ENCODE measurements at regions not wholly inside any gene's neighbourhood (a gene's known extent, or its start where the extent isn't known, plus 50 kb on each side); places are given as distances from the start of the nearest gene placed in this dataset.
A peak's percentile ranks its signal among the peaks of the same experiment; 100 is the strongest.

GRCh38 chr13:88066847-88067246 is 395.7 kb downstream of the SLITRK5 start:
- DNase-seq: no peak
- Mint-ChIP-seq H3K36me3 (ENCODE audit: low read depth) (no peaks in the 10 kb centered on the region), H3K27ac (no peak overlapping the region), H3K4me3 (no peak overlapping the region), H3K4me1 (ENCODE audit: low read depth) (no peaks in the 10 kb centered on the region), H3K27me3 (ENCODE audit: low read depth) (no peaks in the 10 kb centered on the region), H3K9me3 (peaks cover 11% of the 10 kb centered on the region)
- intact Hi-C loops (cut with micrococcal nuclease): no loop called here
- CTCF ChIA-PET: interaction anchor here (0.7 kb wide), 1 partner anchor 10 kb away, joined by 3 read pairs; no protein-coding TSS in a partner anchor

- no peaks in the 10 kb centered on the region for H3K27me3 Mint-ChIP-seq (ENCODE audit: low read depth)
- H3K9me3 Mint-ChIP-seq: peaks cover 11% of the 10 kb centered on the region
- CTCF ChIA-PET: no interaction called here
- H3K27ac Mint-ChIP-seq: no peak overlapping the region
- no peak overlapping the region for H3K4me3 Mint-ChIP-seq
- H3K36me3 Mint-ChIP-seq (ENCODE audit: low read depth): no peaks in the 10 kb centered on the region
- H3K4me1 Mint-ChIP-seq (ENCODE audit: low read depth): no peaks in the 10 kb centered on the region
- no peak for DNase-seq
- intact Hi-C loops (cut with micrococcal nuclease): no loop called here
Measured at GRCh38 chr13:88068316-88068715, 397.1 kb downstream of the SLITRK5 start.

GRCh38 chr13:88068975-88069374 is 397.8 kb downstream of the SLITRK5 start:
- Mint-ChIP-seq H3K4me1 (ENCODE audit: low read depth) (no peaks in the 10 kb centered on the region), H3K36me3 (ENCODE audit: low read depth) (no peaks in the 10 kb centered on the region), H3K27me3 (ENCODE audit: low read depth) (no peaks in the 10 kb centered on the region), H3K4me3 (no peak overlapping the region), H3K27ac (no peak overlapping the region), H3K9me3 (peaks cover 11% of the 10 kb centered on the region)
- peak; percentile 4 for DNase-seq
- CTCF ChIA-PET: no interaction called here
- intact Hi-C loops (cut with micrococcal nuclease): no loop called here

- no peak overlapping the region for H3K27ac Mint-ChIP-seq
- CTCF ChIA-PET: no interaction called here
- no peak for DNase-seq
- H3K9me3 Mint-ChIP-seq: peaks cover 7% of the 10 kb centered on the region
- H3K36me3 Mint-ChIP-seq (ENCODE audit: low read depth): no peaks in the 10 kb centered on the region
- H3K4me1 Mint-ChIP-seq (ENCODE audit: low read depth): no peaks in the 10 kb centered on the region
- no peaks in the 10 kb centered on the region for H3K27me3 Mint-ChIP-seq (ENCODE audit: low read depth)
- no peak overlapping the region for H3K4me3 Mint-ChIP-seq
- intact Hi-C loops (cut with micrococcal nuclease): no loop called here
Measured at GRCh38 chr13:88071371-88071770, 400.2 kb downstream of the SLITRK5 start.

GRCh38 chr13:88074794-88075510 is 403.8 kb downstream of the SLITRK5 start:
- H3K27me3 Mint-ChIP-seq (ENCODE audit: low read depth): no peaks in the 10 kb centered on the region
- DNase-seq: no peak
- H3K9me3 Mint-ChIP-seq: peaks cover 1% of the 10 kb centered on the region
- no peaks in the 10 kb centered on the region for H3K36me3 Mint-ChIP-seq (ENCODE audit: low read depth)
- H3K4me1 Mint-ChIP-seq (ENCODE audit: low read depth): no peaks in the 10 kb centered on the region
- intact Hi-C loops (cut with micrococcal nuclease): no loop called here
- H3K4me3 Mint-ChIP-seq: no peak overlapping the region
- no peak overlapping the region for H3K27ac Mint-ChIP-seq
- CTCF ChIA-PET: no interaction called here

GRCh38 chr13:88085036-88085435 is 413.9 kb downstream of the SLITRK5 start:
- H3K27me3 Mint-ChIP-seq (ENCODE audit: low read depth): no peaks in the 10 kb centered on the region
- H3K4me1 Mint-ChIP-seq (ENCODE audit: low read depth): no peaks in the 10 kb centered on the region
- H3K27ac Mint-ChIP-seq: no peak overlapping the region
- CTCF ChIA-PET: no interaction called here
- peaks cover 5% of the 10 kb centered on the region for H3K9me3 Mint-ChIP-seq
- DNase-seq: no peak
- intact Hi-C loops (cut with micrococcal nuclease): no loop called here
- H3K36me3 Mint-ChIP-seq (ENCODE audit: low read depth): no peaks in the 10 kb centered on the region
- no peak overlapping the region for H3K4me3 Mint-ChIP-seq

- no peak for DNase-seq
- no peak overlapping the region for H3K4me3 Mint-ChIP-seq
- H3K4me1 Mint-ChIP-seq (ENCODE audit: low read depth): no peaks in the 10 kb centered on the region
- no peak overlapping the region for H3K27ac Mint-ChIP-seq
- no peaks in the 10 kb centered on the region for H3K36me3 Mint-ChIP-seq (ENCODE audit: low read depth)
- intact Hi-C loops (cut with micrococcal nuclease): no loop called here
- CTCF ChIA-PET: no interaction called here
- H3K9me3 Mint-ChIP-seq: peaks cover 11% of the 10 kb centered on the region
- H3K27me3 Mint-ChIP-seq (ENCODE audit: low read depth): no peaks in the 10 kb centered on the region
Measured at GRCh38 chr13:88086577-88086976, 415.4 kb downstream of the SLITRK5 start.

GRCh38 chr13:88097541-88097940 is 426.4 kb downstream of the SLITRK5 start:
- Mint-ChIP-seq H3K4me1 (ENCODE audit: low read depth) (no peaks in the 10 kb centered on the region), H3K27me3 (ENCODE audit: low read depth) (no peaks in the 10 kb centered on the region), H3K9me3 (peaks cover 10% of the 10 kb centered on the region), H3K4me3 (no peak overlapping the region), H3K36me3 (ENCODE audit: low read depth) (no peaks in the 10 kb centered on the region), H3K27ac (no peak overlapping the region)
- intact Hi-C loops (cut with micrococcal nuclease): no loop called here
- CTCF ChIA-PET: no interaction called here
- no peak for DNase-seq

GRCh38 chr13:88103824-88104223 is 432.7 kb downstream of the SLITRK5 start:
- DNase-seq: no peak
- Mint-ChIP-seq H3K4me3 (no peak overlapping the region), H3K4me1 (ENCODE audit: low read depth) (no peaks in the 10 kb centered on the region), H3K36me3 (ENCODE audit: low read depth) (no peaks in the 10 kb centered on the region), H3K9me3 (peaks cover 15% of the 10 kb centered on the region), H3K27me3 (ENCODE audit: low read depth) (no peaks in the 10 kb centered on the region), H3K27ac (no peak overlapping the region)
- CTCF ChIA-PET: no interaction called here
- intact Hi-C loops (cut with micrococcal nuclease): no loop called here

- DNase-seq: no peak
Measured at GRCh38 chr13:88104576-88104975, 433.4 kb downstream of the SLITRK5 start.

GRCh38 chr13:88107570-88107969 is 436.4 kb downstream of the SLITRK5 start:
- H3K27ac Mint-ChIP-seq: no peak overlapping the region
- no peak for DNase-seq
- H3K4me3 Mint-ChIP-seq: no peak overlapping the region

More at GRCh38 chr13:88104576-88104975, 433.4 kb downstream of the SLITRK5 start:
- Mint-ChIP-seq H3K9me3 (peaks cover 15% of the 10 kb centered on the region), H3K27ac (no peak overlapping the region), H3K4me1 (ENCODE audit: low read depth) (no peaks in the 10 kb centered on the region), H3K36me3 (ENCODE audit: low read depth) (no peaks in the 10 kb centered on the region), H3K4me3 (no peak overlapping the region), H3K27me3 (ENCODE audit: low read depth) (no peaks in the 10 kb centered on the region)
- CTCF ChIA-PET: no interaction called here
- intact Hi-C loops (cut with micrococcal nuclease): no loop called here

GRCh38 chr13:88112526-88112925 is 441.4 kb downstream of the SLITRK5 start:
- CTCF ChIA-PET: no interaction called here
- Mint-ChIP-seq H3K36me3 (ENCODE audit: low read depth) (no peaks in the 10 kb centered on the region), H3K4me1 (ENCODE audit: low read depth) (no peaks in the 10 kb centered on the region), H3K27me3 (ENCODE audit: low read depth) (no peaks in the 10 kb centered on the region), H3K4me3 (no peak overlapping the region), H3K27ac (peak overlapping the region; percentile 18), H3K9me3 (peaks cover 5% of the 10 kb centered on the region)
- intact Hi-C loops (cut with micrococcal nuclease): no loop called here
- DNase-seq: no peak

More at GRCh38 chr13:88107570-88107969, 436.4 kb downstream of the SLITRK5 start:
- H3K9me3 Mint-ChIP-seq: peaks cover 8% of the 10 kb centered on the region
- no peaks in the 10 kb centered on the region for H3K27me3 Mint-ChIP-seq (ENCODE audit: low read depth)
- no peaks in the 10 kb centered on the region for H3K36me3 Mint-ChIP-seq (ENCODE audit: low read depth)
- intact Hi-C loops (cut with micrococcal nuclease): no loop called here
- CTCF ChIA-PET: no interaction called here
- H3K4me1 Mint-ChIP-seq (ENCODE audit: low read depth): no peaks in the 10 kb centered on the region

GRCh38 chr13:88115976-88116375 is 444.8 kb downstream of the SLITRK5 start:
- H3K4me1 Mint-ChIP-seq (ENCODE audit: low read depth): no peaks in the 10 kb centered on the region
- intact Hi-C loops (cut with micrococcal nuclease): no loop called here
- CTCF ChIA-PET: no interaction called here
- H3K27ac Mint-ChIP-seq: no peak overlapping the region
- H3K36me3 Mint-ChIP-seq (ENCODE audit: low read depth): no peaks in the 10 kb centered on the region
- H3K9me3 Mint-ChIP-seq: peaks cover 3% of the 10 kb centered on the region
- H3K4me3 Mint-ChIP-seq: no peak overlapping the region
- DNase-seq: no peak
- no peaks in the 10 kb centered on the region for H3K27me3 Mint-ChIP-seq (ENCODE audit: low read depth)

Data from activated naive CD4-positive, alpha-beta T cell treated with anti-CD3 and anti-CD28 coated beads for 36 hours (primary cell).